MCF 10A (cell line): ENCODE measurements at regions not wholly inside any gene's neighbourhood (a gene's known extent, or its start where the extent isn't known, plus 50 kb on each side); places are given as distances from the start of the nearest gene placed in this dataset.

ENCODE experiments used
- BruUV-seq: library from RNA; stranded (reverse); fragments of 400-500 nt; replicated peaks from 2 replicates; lab custom pipeline; 2021; lab: Mats Ljungman, UMichigan
- CTCF ChIA-PET: fragments of 300-600 bp; sonication (Branson Sonifier 250); formaldehyde crosslinking; extraction: SDS; loops from one replicate; lab custom pipeline; 2021; ENCODE audit warnings: antibody characterized with exemption, inconsistent platforms; lab: Yijun Ruan, JAX
- POLR2A ChIA-PET: fragments of 300-600, 350-650 bp; sonication (Branson Sonifier 250); formaldehyde crosslinking; extraction: SDS; loops from one replicate; lab custom pipeline; 2020; ENCODE audit warnings: antibody characterized with exemption, inconsistent platforms; lab: Yijun Ruan, JAX
- DNase-seq: peaks from one replicate; pipeline ENCODE4 v3.0.0-alpha.2; 2018; ENCODE audit not compliant: unreplicated experiment
- H3K27ac Mint-ChIP-seq: one replicate; pipeline ENCODE4 v1.8.0; 2022; ENCODE audit warnings: mild to moderate bottlenecking, low read depth, mixed read lengths; ENCODE audit not compliant: unreplicated experiment
- H3K27me3 Mint-ChIP-seq: one replicate; pipeline ENCODE4 v1.8.0; 2022; ENCODE audit warnings: mixed read lengths; ENCODE audit not compliant: insufficient read depth, unreplicated experiment
- H3K36me3 Mint-ChIP-seq: one replicate; pipeline ENCODE4 v1.8.0; 2022; ENCODE audit warnings: mild to moderate bottlenecking, moderate library complexity, mixed read lengths; ENCODE audit not compliant: insufficient read depth, unreplicated experiment
- H3K4me1 Mint-ChIP-seq: one replicate; pipeline ENCODE4 v1.8.0; 2022; ENCODE audit warnings: mixed read lengths; ENCODE audit not compliant: insufficient read depth, unreplicated experiment
- H3K4me3 Mint-ChIP-seq: one replicate; pipeline ENCODE4 v1.8.0; 2022; ENCODE audit warnings: mild to moderate bottlenecking, moderate library complexity, mixed read lengths; ENCODE audit not compliant: unreplicated experiment
- H3K9me3 Mint-ChIP-seq: one replicate; pipeline ENCODE4 v1.8.0; 2022; ENCODE audit warnings: mixed read lengths; ENCODE audit not compliant: unreplicated experiment
- intact Hi-C: fragments of 100-400 bp; cut with micrococcal nuclease; formaldehyde crosslinking; loops from 2 replicates; pipeline ENCODE4 v1.14.1; 2022
- TF ChIP-seq, protein P1 (sequence below): fragments of 200-600 bp; IDR thresholded peaks from one replicate; pipeline ENCODE4 v1.8.0; 2022; ENCODE audit warnings: antibody characterized with exemption, mild to moderate bottlenecking; ENCODE audit not compliant: unreplicated experiment

DNA sequence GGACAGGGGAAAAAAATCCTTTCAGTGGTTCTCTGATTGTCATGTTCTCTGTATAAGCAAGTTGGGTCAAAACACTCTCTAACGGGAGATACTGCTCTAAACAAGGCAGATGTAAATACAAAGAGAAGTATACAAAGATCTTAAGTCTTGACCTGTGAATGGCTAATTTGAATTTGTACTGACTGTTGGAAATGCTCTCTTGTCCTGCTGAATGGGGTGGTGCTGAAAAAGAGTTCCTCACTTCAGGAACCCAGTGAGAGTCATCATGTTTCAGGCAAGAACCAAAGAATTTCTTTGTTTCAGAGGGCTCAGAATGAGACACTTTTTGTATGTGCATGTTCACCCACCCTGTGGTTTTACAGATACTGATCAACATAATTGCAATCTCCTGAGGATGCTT, 461.0 kb downstream of the NR2F1-AS1 start:
- DNase-seq = no peak
- TF ChIP-seq, protein P1, sequence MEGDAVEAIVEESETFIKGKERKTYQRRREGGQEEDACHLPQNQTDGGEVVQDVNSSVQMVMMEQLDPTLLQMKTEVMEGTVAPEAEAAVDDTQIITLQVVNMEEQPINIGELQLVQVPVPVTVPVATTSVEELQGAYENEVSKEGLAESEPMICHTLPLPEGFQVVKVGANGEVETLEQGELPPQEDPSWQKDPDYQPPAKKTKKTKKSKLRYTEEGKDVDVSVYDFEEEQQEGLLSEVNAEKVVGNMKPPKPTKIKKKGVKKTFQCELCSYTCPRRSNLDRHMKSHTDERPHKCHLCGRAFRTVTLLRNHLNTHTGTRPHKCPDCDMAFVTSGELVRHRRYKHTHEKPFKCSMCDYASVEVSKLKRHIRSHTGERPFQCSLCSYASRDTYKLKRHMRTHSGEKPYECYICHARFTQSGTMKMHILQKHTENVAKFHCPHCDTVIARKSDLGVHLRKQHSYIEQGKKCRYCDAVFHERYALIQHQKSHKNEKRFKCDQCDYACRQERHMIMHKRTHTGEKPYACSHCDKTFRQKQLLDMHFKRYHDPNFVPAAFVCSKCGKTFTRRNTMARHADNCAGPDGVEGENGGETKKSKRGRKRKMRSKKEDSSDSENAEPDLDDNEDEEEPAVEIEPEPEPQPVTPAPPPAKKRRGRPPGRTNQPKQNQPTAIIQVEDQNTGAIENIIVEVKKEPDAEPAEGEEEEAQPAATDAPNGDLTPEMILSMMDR = no peak
- intact Hi-C loops = no loop called here
- no TSS peak for BruUV-seq
- CTCF ChIA-PET = no interaction called here
- Mint-ChIP-seq H3K36me3 (no peaks in the 10 kb centered on the region), H3K27me3 (no peaks in the 10 kb centered on the region), H3K27ac (no peak overlapping the region), H3K4me1 (peaks cover 6% of the 10 kb centered on the region), H3K9me3 (no peaks in the 10 kb centered on the region), H3K4me3 (no peak overlapping the region)
- POLR2A ChIA-PET = no interaction called here

DNA sequence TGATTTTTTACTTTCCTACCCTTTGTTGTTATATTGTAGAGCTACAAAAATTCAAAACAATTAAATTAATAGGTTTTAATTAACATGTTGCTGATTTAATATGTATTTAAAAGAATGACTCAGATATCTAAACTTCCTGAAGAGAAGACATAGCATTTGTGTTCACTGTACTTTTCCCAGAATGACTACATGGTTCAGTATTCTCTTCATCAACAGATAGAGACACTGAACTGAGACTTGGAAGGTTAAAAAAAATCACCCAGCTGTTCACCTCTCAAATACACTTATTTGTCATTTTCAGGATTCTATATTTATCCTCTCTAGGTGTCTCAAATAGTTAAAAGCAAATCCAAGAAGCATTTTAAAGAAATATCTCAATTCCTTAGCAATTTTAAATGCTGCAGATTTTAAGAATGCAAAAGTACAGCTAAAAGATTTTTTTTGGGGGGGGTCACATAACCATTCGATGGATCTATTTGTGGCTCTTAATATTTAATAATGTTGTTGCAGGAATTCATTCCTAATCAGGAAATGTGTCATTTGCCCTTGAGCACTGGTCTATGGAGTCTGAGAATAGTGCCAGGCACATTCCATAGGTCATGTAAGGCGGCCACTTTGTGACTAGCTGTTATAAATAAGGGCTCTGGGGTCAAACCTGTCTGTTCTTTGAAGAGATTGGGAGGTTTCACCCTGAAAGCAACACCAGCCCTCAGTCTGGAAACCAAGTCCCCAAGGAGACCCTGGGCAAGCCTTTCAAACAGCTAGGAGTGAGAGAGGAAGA, 463.1 kb downstream of the NR2F1-AS1 start:
- DNase-seq = no peak
- TF ChIP-seq, protein P1 = no peak
- Mint-ChIP-seq H3K4me1 (peaks cover 6% of the 10 kb centered on the region), H3K4me3 (no peak overlapping the region), H3K27ac (no peak overlapping the region), H3K9me3 (no peaks in the 10 kb centered on the region), H3K36me3 (no peaks in the 10 kb centered on the region), H3K27me3 (no peaks in the 10 kb centered on the region)
- POLR2A ChIA-PET = interaction anchor here (0.8 kb wide), 1 partner anchor 10 kb away, joined by 3 read pairs; no protein-coding TSS in a partner anchor
- CTCF ChIA-PET = interaction anchor here (0.6 kb wide), 1 partner anchor 599 kb away, joined by 3 read pairs; no protein-coding TSS in a partner anchor
- intact Hi-C loops = no loop called here
- BruUV-seq = no TSS peak

DNA sequence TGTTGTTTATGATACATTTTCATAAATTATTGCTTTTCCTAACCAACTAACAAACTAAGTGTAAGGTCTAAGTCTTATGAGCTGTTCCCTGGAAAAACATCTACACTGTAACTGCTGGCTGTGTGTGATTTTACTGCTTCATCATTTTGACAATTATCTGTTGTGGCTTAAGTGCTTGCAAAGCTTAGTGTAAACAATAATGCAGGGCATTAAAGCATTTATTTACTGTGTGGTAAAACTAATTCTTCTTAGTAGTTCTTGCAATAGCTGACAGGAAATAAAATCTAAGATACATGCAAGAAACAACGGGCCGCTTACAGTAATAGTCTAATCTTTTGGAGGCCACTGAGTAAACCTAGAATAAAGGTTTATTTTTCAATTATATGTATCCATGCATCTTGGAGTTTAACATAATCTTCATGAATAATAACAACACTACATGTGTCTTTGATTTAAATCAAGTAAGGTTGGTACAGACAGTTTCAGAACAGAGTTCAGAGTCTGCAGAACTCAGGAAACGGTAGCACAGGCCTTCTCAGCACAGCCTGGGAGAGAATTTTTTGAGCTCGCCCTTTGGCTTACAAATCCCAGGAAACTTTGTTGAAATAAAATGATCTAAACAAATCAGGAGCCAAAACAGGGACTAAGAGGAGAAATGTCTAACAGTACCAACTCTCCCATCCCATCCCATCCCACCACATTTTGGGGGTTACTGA, 473.1 kb downstream of the NR2F1-AS1 start:
- no peaks in the 10 kb centered on the region for H3K9me3 Mint-ChIP-seq
- DNase-seq = no peak
- POLR2A ChIA-PET = interaction anchor here (0.7 kb wide), 2 partner anchors 9 to 327 kb away, joined by 3 to 7 read pairs; no protein-coding TSS in a partner anchor
- TF ChIP-seq, protein P1 = no peak
- CTCF ChIA-PET = interaction anchor here (1.2 kb wide), 1 partner anchor 43 kb away, joined by 5 read pairs; no protein-coding TSS in a partner anchor
- H3K27ac Mint-ChIP-seq = no peak overlapping the region
- no peaks in the 10 kb centered on the region for H3K36me3 Mint-ChIP-seq
- no TSS peak for BruUV-seq
- intact Hi-C loops = no loop called here
- no peaks in the 10 kb centered on the region for H3K4me1 Mint-ChIP-seq
- no peaks in the 10 kb centered on the region for H3K27me3 Mint-ChIP-seq
- H3K4me3 Mint-ChIP-seq = no peak overlapping the region

DNA sequence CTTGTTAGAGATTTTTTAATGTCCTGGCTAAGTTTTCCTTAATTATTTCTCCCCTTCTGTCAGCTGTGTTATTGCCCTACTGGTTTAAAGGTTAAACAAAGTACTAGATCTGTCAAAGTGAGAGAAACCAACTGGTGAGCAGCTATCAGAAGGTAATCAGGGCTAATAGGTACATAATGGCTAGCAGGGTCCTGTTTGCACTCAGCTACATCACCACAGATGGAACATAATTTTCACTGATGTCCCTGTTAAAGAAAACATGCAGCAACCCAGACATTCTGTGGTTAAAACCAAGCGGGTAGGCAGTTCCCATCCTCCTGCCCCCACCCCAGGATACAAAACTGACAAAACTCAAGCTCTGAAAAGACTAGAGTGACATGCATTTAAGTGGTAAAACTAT, 473.9 kb downstream of the NR2F1-AS1 start:
- Mint-ChIP-seq H3K9me3 (no peaks in the 10 kb centered on the region), H3K4me1 (no peaks in the 10 kb centered on the region), H3K36me3 (no peaks in the 10 kb centered on the region), H3K27ac (no peak overlapping the region), H3K4me3 (no peak overlapping the region), H3K27me3 (no peaks in the 10 kb centered on the region)
- BruUV-seq = no TSS peak
- intact Hi-C loops = no loop called here
- ChIA-PET CTCF (interaction anchor here (1.2 kb wide), 1 partner anchor 43 kb away, joined by 5 read pairs; no protein-coding TSS in a partner anchor), POLR2A (no interaction called here)
- DNase-seq = no peak
- TF ChIP-seq, protein P1 = no peak
